Spleen (tissue), 11 donors: ENCODE measurements at regions not wholly inside any gene's neighbourhood (a gene's known extent, or its start where the extent isn't known, plus 50 kb on each side); places are given as distances from the start of the nearest gene placed in this dataset.

ENCODE experiments used
- DNase-seq: peaks from one replicate; pipeline ENCODE4 v3.0.0-alpha.2; 2020
- H3K27ac ChIP-seq, 8 donors: fragments of 200-600 bp; sonication (generic) in 7 of 8; 1 replicate in 4 of 8; 2 replicates in 4 of 8; pipeline versions ENCODE4 v1.5.0 to v1.8.0; 2016 to 2021; ENCODE audit warnings: inconsistent platforms in 4 of 8, mild to moderate bottlenecking in 4 of 8, moderate library complexity in 1 of 8
- H3K27me3 ChIP-seq, 7 donors: fragments of 200-600 bp; sonication (generic) in 6 of 7; replicated peaks in 1 of 7; 1 replicate in 4 of 7; 2 replicates in 3 of 7; pipeline versions ENCODE4 v1.5.0 to v1.8.0; 2016 to 2021; ENCODE audit warnings: inconsistent platforms in 3 of 7, mild to moderate bottlenecking in 1 of 7
- H3K36me3 ChIP-seq, 6 donors: fragments of 200-600 bp; sonication (generic) in 5 of 6; 1 replicate in 4 of 6; 2 replicates in 2 of 6; pipeline versions ENCODE4 v1.5.0 to v1.8.0; 2016 to 2021; ENCODE audit warnings: inconsistent platforms in 2 of 6
- H3K4me1 ChIP-seq, 6 donors: fragments of 200-600 bp; sonication (generic) in 5 of 6; 1 replicate in 3 of 6; 2 replicates in 3 of 6; pipeline versions ENCODE4 v1.5.0 to v1.8.0; 2016 to 2021; ENCODE audit warnings: inconsistent platforms in 3 of 6
- H3K4me3 ChIP-seq, 8 donors: fragments of 200-600 bp; sonication (generic) in 7 of 8; 1 replicate in 4 of 8; 2 replicates in 4 of 8; pipeline versions ENCODE4 v1.5.0 to v1.8.0; 2016 to 2021; ENCODE audit warnings: inconsistent platforms in 4 of 8, mild to moderate bottlenecking in 4 of 8, moderate library complexity in 2 of 8
- H3K9me3 ChIP-seq, 8 donors: fragments of 200-600 bp; sonication (generic) in 7 of 8; 1 replicate in 4 of 8; 2 replicates in 4 of 8; pipeline versions ENCODE4 v1.5.0 to v1.8.0; 2016 to 2021; ENCODE audit warnings: inconsistent platforms in 4 of 8
- POLR2A ChIP-seq, 3 donors: fragments of 450-650 bp; IDR thresholded peaks; one replicate each; pipeline ENCODE4 v1.5.1; 2017; ENCODE audit warnings: antibody characterized with exemption in 3 of 3, mild to moderate bottlenecking in 1 of 3
- POLR2AphosphoS5 ChIP-seq, 3 donors: sonication (generic); formaldehyde crosslinking; IDR thresholded peaks; one replicate each; pipeline ENCODE4 v1.5.1; 2017; ENCODE audit warnings: antibody characterized with exemption in 3 of 3
- WGBS, 5 donors: extraction: QIAGEN DNeasy Blood & Tissue Kit in 3 of 5; methylation state at CpG; one replicate each; pipeline versions ENCODE4 v1.1.5 to v1.1.7; 2013 to 2018; 5-methylcytosine and 5-hydroxymethylcytosine counted together
- intact Hi-C: fragments of 100-400 bp; cut with DNase I; formaldehyde crosslinking; loops from one replicate; pipeline ENCODE4 v1.15.0; 2023; ENCODE audit warnings: low total_unique reads
- TF ChIP-seq, protein P1 (sequence below), 11 experiments: fragments of 200-600 bp in 7 of 11; fragments of 450-650 bp in 4 of 11; sonication (generic) in 4 of 11; IDR thresholded peaks in 8 of 11; conservative IDR thresholded peaks in 3 of 11; 1 replicate in 7 of 11; 2 replicates in 4 of 11; pipeline versions ENCODE4 v1.4.0 to v1.8.0; 2016 to 2021; ENCODE audit warnings: antibody characterized with exemption in 11 of 11, inconsistent platforms in 4 of 11, mild to moderate bottlenecking in 1 of 11
- donor health status: healthy with polysubstance abuse.
- donor health status: DM: no; HTN: no; CAD: no; lungs with moderate emphysema.
- donor health status: DM: no; HTN: no; CAD: no.
- donor health status: Bipolar disorder and iron deficiency.
- donor health status: healthy.
- donor health status: DM: no; HTN: no; CAD: no.
- donor health status: DM: yes; HTN: yes; CAD: no.

DNA sequence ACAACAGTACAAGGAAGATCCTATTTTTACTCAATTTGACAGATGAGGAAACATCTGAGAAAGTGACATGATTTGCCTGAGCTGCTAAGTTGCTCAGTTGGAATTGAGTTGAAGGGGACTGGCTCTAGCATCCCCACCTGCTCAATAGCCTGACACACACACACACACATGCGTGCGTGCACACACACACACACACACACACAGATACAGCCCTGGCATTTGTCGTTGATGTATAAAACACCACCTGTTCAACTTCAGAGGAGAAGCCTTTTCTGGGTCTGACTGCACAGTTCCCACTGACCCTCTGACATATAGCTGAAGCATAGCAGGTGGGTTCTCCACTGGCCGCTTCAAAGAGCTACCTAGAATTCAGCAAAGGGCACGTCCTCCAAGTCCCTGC is 1045.9 kb downstream of the VRK1 start:
- TF ChIP-seq POLR2AphosphoS5 (IDR thresholded peaks at IDR 0.05) = no peak
- TF ChIP-seq, protein P1, sequence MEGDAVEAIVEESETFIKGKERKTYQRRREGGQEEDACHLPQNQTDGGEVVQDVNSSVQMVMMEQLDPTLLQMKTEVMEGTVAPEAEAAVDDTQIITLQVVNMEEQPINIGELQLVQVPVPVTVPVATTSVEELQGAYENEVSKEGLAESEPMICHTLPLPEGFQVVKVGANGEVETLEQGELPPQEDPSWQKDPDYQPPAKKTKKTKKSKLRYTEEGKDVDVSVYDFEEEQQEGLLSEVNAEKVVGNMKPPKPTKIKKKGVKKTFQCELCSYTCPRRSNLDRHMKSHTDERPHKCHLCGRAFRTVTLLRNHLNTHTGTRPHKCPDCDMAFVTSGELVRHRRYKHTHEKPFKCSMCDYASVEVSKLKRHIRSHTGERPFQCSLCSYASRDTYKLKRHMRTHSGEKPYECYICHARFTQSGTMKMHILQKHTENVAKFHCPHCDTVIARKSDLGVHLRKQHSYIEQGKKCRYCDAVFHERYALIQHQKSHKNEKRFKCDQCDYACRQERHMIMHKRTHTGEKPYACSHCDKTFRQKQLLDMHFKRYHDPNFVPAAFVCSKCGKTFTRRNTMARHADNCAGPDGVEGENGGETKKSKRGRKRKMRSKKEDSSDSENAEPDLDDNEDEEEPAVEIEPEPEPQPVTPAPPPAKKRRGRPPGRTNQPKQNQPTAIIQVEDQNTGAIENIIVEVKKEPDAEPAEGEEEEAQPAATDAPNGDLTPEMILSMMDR (IDR thresholded peaks at IDR 0.05 in 8 of 11, conservative IDR thresholded peaks at IDR 0.05 in 3 of 11) = no peak
- TF ChIP-seq POLR2A (IDR thresholded peaks at IDR 0.05) = no peak
- Histone ChIP-seq H3K4me1 (no peaks in the 10 kb centered on the region), H3K9me3 (no peaks in the 10 kb centered on the region), H3K27ac (no peak overlapping the region), H3K36me3 (no peaks in the 10 kb centered on the region), H3K4me3 (no peak overlapping the region), H3K27me3 (peaks cover 0 to 4% (median 0%) of the 10 kb centered on the region in 7 donors)
- intact Hi-C loops = no loop called here
- WGBS, 5 donors = 68 to 80% (median 69%) methylated on average over 5 of the region's 5 CpGs
- no peak for DNase-seq

DNA sequence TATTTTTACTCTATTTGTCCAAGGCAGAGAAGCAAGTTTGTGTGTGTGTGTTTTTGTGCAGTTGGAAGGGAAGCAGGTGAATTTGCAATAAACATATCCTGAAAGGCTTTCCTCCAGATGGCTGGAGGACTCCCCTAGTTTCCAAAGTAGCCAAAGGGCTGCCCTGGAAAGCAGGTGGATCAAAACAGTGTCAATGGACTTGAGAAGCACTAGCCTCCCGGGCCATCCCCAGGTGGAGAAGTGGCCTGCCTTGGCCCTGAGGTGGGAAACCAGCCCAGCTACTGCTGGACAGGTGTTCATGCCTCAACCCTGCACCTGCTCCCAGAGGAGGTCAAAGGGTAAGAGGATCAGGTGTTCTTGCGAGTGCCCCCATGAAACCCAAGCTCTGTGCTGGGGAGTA is 1046.9 kb downstream of the VRK1 start:
- H3K4me1 ChIP-seq = no peaks in the 10 kb centered on the region
- intact Hi-C loops = no loop called here
- TF ChIP-seq POLR2AphosphoS5 (IDR thresholded peaks at IDR 0.05) (no peak), POLR2A (IDR thresholded peaks at IDR 0.05) (no peak)
- peaks cover 0 to 4% (median 0%) of the 10 kb centered on the region in 7 donors for H3K27me3 ChIP-seq
- no peaks in the 10 kb centered on the region for H3K36me3 ChIP-seq
- WGBS, 5 donors = 71 to 92% (median 86%) methylated on average over 2 of the region's 2 CpGs
- no peak for DNase-seq
- H3K9me3 ChIP-seq = no peaks in the 10 kb centered on the region
- H3K27ac ChIP-seq = no peak overlapping the region
- no peak overlapping the region for H3K4me3 ChIP-seq

DNA sequence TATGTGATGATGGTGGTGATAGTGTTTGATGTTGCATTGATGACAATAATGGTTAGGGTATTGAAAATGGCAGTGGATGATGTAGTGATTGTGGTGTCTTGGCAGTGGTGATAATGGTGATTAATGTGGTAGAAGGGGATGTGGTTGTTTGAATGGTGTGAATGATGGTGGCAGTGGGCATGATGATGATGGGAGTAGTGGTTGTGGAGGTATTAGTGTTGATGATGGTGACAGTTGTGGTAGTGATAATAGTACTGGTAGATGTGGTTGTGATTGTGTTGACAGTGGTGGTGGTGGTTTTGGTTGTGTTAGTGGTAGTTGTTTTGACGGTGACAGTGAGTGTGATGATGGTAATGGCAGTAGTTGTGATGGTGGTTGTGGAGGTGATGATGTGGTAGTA is 1049.0 kb downstream of the VRK1 start:
- WGBS, 5 donors = 71 to 93% (median 84%) methylated on average over 1 of the region's 1 CpG
- Histone ChIP-seq H3K36me3 (no peaks in the 10 kb centered on the region), H3K4me1 (no peaks in the 10 kb centered on the region), H3K9me3 (no peaks in the 10 kb centered on the region), H3K27me3 (peaks cover 0 to 4% (median 0%) of the 10 kb centered on the region in 7 donors), H3K27ac (no peak overlapping the region), H3K4me3 (no peak overlapping the region)
- no peak for DNase-seq
- intact Hi-C loops = no loop called here
- TF ChIP-seq, protein P1 (IDR thresholded peaks at IDR 0.05 in 8 of 11, conservative IDR thresholded peaks at IDR 0.05 in 3 of 11) = no peak
- TF ChIP-seq POLR2A (IDR thresholded peaks at IDR 0.05) = no peak
- TF ChIP-seq POLR2AphosphoS5 (IDR thresholded peaks at IDR 0.05) = no peak

DNA sequence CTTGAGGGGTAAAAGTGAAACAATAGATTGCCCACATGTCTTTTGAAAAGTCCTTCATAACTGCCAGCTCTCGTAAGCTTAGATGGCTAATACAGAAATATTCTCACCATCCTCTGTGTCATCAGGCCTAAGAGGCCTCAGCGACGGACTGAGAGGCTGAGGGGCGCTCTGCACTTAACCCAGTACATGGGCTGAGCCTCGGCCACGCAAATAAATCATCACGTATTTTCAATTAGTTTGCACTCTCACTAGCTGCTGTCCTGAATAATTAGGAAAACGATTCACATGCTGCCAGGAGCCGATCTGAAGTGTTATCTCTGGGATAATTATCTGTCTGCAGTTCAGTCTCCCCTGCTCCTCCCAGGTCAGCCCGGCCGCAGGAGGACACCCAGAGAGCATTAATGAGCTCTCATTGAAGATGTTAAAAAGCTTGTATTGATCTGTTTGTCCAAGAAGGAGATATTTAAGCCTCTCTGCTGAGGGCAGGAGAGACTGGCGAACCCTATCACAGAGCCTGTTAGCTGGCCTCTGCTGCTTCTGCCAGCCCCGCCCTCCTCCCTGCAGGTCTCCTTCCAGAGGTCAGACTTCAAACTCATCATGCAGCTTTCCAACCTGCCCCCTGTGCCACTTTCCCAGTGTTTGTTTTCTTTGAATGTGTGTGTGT is 1051.3 kb downstream of the VRK1 start:
- H3K4me1 ChIP-seq = no peaks in the 10 kb centered on the region
- peaks cover 0 to 4% (median 0%) of the 10 kb centered on the region in 7 donors for H3K27me3 ChIP-seq
- TF ChIP-seq, protein P1 (IDR thresholded peaks at IDR 0.05 in 8 of 11, conservative IDR thresholded peaks at IDR 0.05 in 3 of 11) = no peak
- TF ChIP-seq POLR2AphosphoS5 (IDR thresholded peaks at IDR 0.05) (no peak), POLR2A (IDR thresholded peaks at IDR 0.05) (no peak)
- no peak overlapping the region for H3K27ac ChIP-seq
- no peak overlapping the region for H3K4me3 ChIP-seq
- H3K36me3 ChIP-seq = no peaks in the 10 kb centered on the region
- no peaks in the 10 kb centered on the region for H3K9me3 ChIP-seq
- intact Hi-C loops = no loop called here
- no peak for DNase-seq
- 69 to 81% (median 72%) methylated on average over 13 of the region's 13 CpGs for WGBS, 5 donors
